ENCODE measurements at regions not wholly inside any gene's neighbourhood (a gene's known extent, or its start where the extent isn't known, plus 50 kb on each side); places are given as distances from the start of the nearest gene placed in this dataset.

GRCh38 chr11:79919350-79919749, 478.5 kb upstream of the TENM4 start:
- Histone ChIP-seq H3K9ac (no peak overlapping the region), H4K20me1 (no peaks in the 10 kb centered on the region), H3K27me3 (no peaks in the 10 kb centered on the region), H3K4me1 (no peaks in the 10 kb centered on the region), H3K4me2 (no peak overlapping the region), H3K36me3 (no peaks in the 10 kb centered on the region), H3K4me3 (no peak overlapping the region), H3K27ac (no peak overlapping the region), H3K9me3 (replicated peaks in 1 of 11) (no peaks in the 10 kb centered on the region)
- TF ChIP-seq Cebpa-rat (IDR thresholded peaks at IDR 0.05): no peak

GRCh38 chr11:79918846-79919245, 478.0 kb upstream of the TENM4 start:
- no peaks in the 10 kb centered on the region for H3K36me3 ChIP-seq
- no peak overlapping the region for H3K4me3 ChIP-seq
- H3K4me1 ChIP-seq: no peaks in the 10 kb centered on the region
- no peaks in the 10 kb centered on the region for H4K20me1 ChIP-seq
- H3K4me2 ChIP-seq: no peak overlapping the region
- no peaks in the 10 kb centered on the region for H3K9me3 ChIP-seq (replicated peaks in 1 of 11)
- no peak for TF ChIP-seq Cebpa-rat (IDR thresholded peaks at IDR 0.05)
- H3K27ac ChIP-seq: no peak overlapping the region
- H3K27me3 ChIP-seq: no peaks in the 10 kb centered on the region
- no peak overlapping the region for H3K9ac ChIP-seq

- no peaks in the 10 kb centered on the region for H3K4me1 ChIP-seq
- H3K9me3 ChIP-seq (replicated peaks in 1 of 11): peaks cover 0 to 4% (median 0%) of the 10 kb centered on the region in 11 experiments; a peak in 1 of 22 replicates
- no peak overlapping the region for H3K9ac ChIP-seq
- H3K27me3 ChIP-seq: no peaks in the 10 kb centered on the region
- no peaks in the 10 kb centered on the region for H4K20me1 ChIP-seq
- no peak overlapping the region for H3K27ac ChIP-seq
- TF ChIP-seq Cebpa-rat (IDR thresholded peaks at IDR 0.05): no peak
- no peak overlapping the region for H3K4me2 ChIP-seq
- no peaks in the 10 kb centered on the region for H3K36me3 ChIP-seq
- no peak overlapping the region for H3K4me3 ChIP-seq
Measured at GRCh38 chr11:79906164-79906563, 465.3 kb upstream of the TENM4 start.

GRCh38 chr11:79902493-79902892, 461.7 kb upstream of the TENM4 start:
- Histone ChIP-seq H3K36me3 (no peaks in the 10 kb centered on the region), H3K9ac (no peak overlapping the region), H3K9me3 (replicated peaks in 1 of 11) (no peaks in the 10 kb centered on the region), H4K20me1 (no peaks in the 10 kb centered on the region), H3K4me2 (no peak overlapping the region), H3K4me1 (no peaks in the 10 kb centered on the region), H3K27me3 (no peaks in the 10 kb centered on the region), H3K27ac (no peak overlapping the region), H3K4me3 (no peak overlapping the region)
- TF ChIP-seq Cebpa-rat (IDR thresholded peaks at IDR 0.05): no peak

- H3K27ac ChIP-seq: no peak overlapping the region
- no peaks in the 10 kb centered on the region for H3K27me3 ChIP-seq
- no peaks in the 10 kb centered on the region for H4K20me1 ChIP-seq
- no peak overlapping the region for H3K4me3 ChIP-seq
- no peaks in the 10 kb centered on the region for H3K36me3 ChIP-seq
- no peak for TF ChIP-seq Cebpa-rat (IDR thresholded peaks at IDR 0.05)
- H3K9me3 ChIP-seq (replicated peaks in 1 of 11): no peaks in the 10 kb centered on the region
- no peak overlapping the region for H3K4me2 ChIP-seq
- no peaks in the 10 kb centered on the region for H3K4me1 ChIP-seq
- no peak overlapping the region for H3K9ac ChIP-seq
Measured at GRCh38 chr11:79897896-79898295, 457.1 kb upstream of the TENM4 start.

GRCh38 chr11:79896258-79896657, 455.4 kb upstream of the TENM4 start:
- H3K9ac ChIP-seq: no peak overlapping the region

GRCh38 chr11:79894111-79894510, 453.3 kb upstream of the TENM4 start:
- Histone ChIP-seq H3K9me3 (replicated peaks in 1 of 11) (no peaks in the 10 kb centered on the region), H3K4me2 (no peak overlapping the region), H3K4me3 (no peak overlapping the region), H3K27ac (no peak overlapping the region), H4K20me1 (no peaks in the 10 kb centered on the region), H3K36me3 (no peaks in the 10 kb centered on the region), H3K4me1 (no peaks in the 10 kb centered on the region), H3K27me3 (no peaks in the 10 kb centered on the region), H3K9ac (no peak overlapping the region)
- no peak for TF ChIP-seq Cebpa-rat (IDR thresholded peaks at IDR 0.05)

More at GRCh38 chr11:79896258-79896657, 455.4 kb upstream of the TENM4 start:
- H3K27me3 ChIP-seq: no peaks in the 10 kb centered on the region
- TF ChIP-seq Cebpa-rat (IDR thresholded peaks at IDR 0.05): no peak
- no peak overlapping the region for H3K27ac ChIP-seq
- no peaks in the 10 kb centered on the region for H3K36me3 ChIP-seq
- H4K20me1 ChIP-seq: no peaks in the 10 kb centered on the region
- H3K4me3 ChIP-seq: no peak overlapping the region
- H3K4me1 ChIP-seq: no peaks in the 10 kb centered on the region
- H3K4me2 ChIP-seq: no peak overlapping the region
- H3K9me3 ChIP-seq (replicated peaks in 1 of 11): no peaks in the 10 kb centered on the region

- no peaks in the 10 kb centered on the region for H3K36me3 ChIP-seq
- H3K4me3 ChIP-seq: no peak overlapping the region
- H3K9me3 ChIP-seq (replicated peaks in 1 of 11): no peaks in the 10 kb centered on the region
- TF ChIP-seq Cebpa-rat (IDR thresholded peaks at IDR 0.05): no peak
- H3K4me2 ChIP-seq: no peak overlapping the region
- no peaks in the 10 kb centered on the region for H3K4me1 ChIP-seq
- no peaks in the 10 kb centered on the region for H3K27me3 ChIP-seq
- no peak overlapping the region for H3K27ac ChIP-seq
- H4K20me1 ChIP-seq: no peaks in the 10 kb centered on the region
- no peak overlapping the region for H3K9ac ChIP-seq
Measured at GRCh38 chr11:79890272-79890671, 449.4 kb upstream of the TENM4 start.

GRCh38 chr11:79864882-79865281, 424.1 kb upstream of the TENM4 start:
- no peak overlapping the region for H3K4me3 ChIP-seq
- no peak overlapping the region; a peak in 1 of 22 replicates for H3K4me2 ChIP-seq
- H3K9me3 ChIP-seq (replicated peaks in 1 of 11): peaks cover 0 to 12% (median 7%) of the 10 kb centered on the region in 11 experiments; a peak in 10 of 22 replicates
- no peaks in the 10 kb centered on the region for H3K36me3 ChIP-seq
- no peak for TF ChIP-seq Cebpa-rat (IDR thresholded peaks at IDR 0.05)
- H4K20me1 ChIP-seq: no peaks in the 10 kb centered on the region
- H3K4me1 ChIP-seq: no peaks in the 10 kb centered on the region
- H3K9ac ChIP-seq: no peak overlapping the region
- H3K27me3 ChIP-seq: no peaks in the 10 kb centered on the region
- H3K27ac ChIP-seq: peak overlapping the region in 1 of 11 experiments; percentile 17; a peak in 1 of 22 replicates

- no peaks in the 10 kb centered on the region for H3K4me1 ChIP-seq
- 0 out of 22 replicates have a peak, but pooled peaks cover 0 to 4% (median 0%) of the 10 kb centered on the region in 11 experiments for H3K9me3 ChIP-seq (replicated peaks in 1 of 11)
- H4K20me1 ChIP-seq: no peaks in the 10 kb centered on the region
- no peak overlapping the region for H3K4me2 ChIP-seq
- H3K9ac ChIP-seq: no peak overlapping the region
- H3K27me3 ChIP-seq: no peaks in the 10 kb centered on the region
- TF ChIP-seq Cebpa-rat (IDR thresholded peaks at IDR 0.05): no peak
- H3K27ac ChIP-seq: no peak overlapping the region
- no peak overlapping the region for H3K4me3 ChIP-seq
- no peaks in the 10 kb centered on the region for H3K36me3 ChIP-seq
Measured at GRCh38 chr11:79860336-79860735, 419.5 kb upstream of the TENM4 start.

Measured in BLaER1 treated with 17β-estradiol and CSF1 and Interleukin-3, amounts not matched to agents 10 nM and 100 nM (cell line).